ENCODE measurements at regions not wholly inside any gene's neighbourhood (a gene's known extent, or its start where the extent isn't known, plus 50 kb on each side); places are given as distances from the start of the nearest gene placed in this dataset.

DNA sequence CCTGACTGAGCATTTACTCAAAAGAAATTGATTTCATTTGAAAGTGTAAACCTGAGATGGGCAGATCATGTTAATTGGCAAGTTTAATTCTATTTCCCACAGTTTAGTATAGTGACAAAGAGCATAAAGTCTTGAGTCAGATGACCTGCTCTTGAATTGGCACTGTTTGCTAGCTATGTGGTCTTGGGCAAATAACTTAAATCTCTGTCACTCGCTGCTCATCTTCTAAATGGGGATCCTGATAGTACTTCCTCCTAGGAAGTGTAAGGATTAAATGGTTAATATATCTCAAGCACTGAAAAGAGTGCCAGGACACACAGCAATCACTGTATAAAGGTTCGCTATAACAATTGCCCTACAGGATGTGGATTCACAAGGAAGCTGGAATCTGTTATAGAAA, 242.8 kb upstream of the JADE1 start:
- DNase-seq (ENCODE audit: low read depth in 1 of 2, low spot score in 1 of 2) = no peak
- no peaks in the 10 kb centered on the region for H3K27me3 ChIP-seq (ENCODE audit: insufficient read depth, poor library complexity, severe bottlenecking)
- H3K4me3 ChIP-seq (replicated peaks; ENCODE audit: insufficient read depth, low read length) = no peak overlapping the region
- no peak overlapping the region for H3K27ac ChIP-seq (replicated peaks)
- TF ChIP-seq GABPA (IDR thresholded peaks at IDR 0.05; ENCODE audit: low read depth) (no peak), POLR2AphosphoS5 (IDR thresholded peaks at IDR 0.05; ENCODE audit: low read depth) (no peak), SPI1 (IDR thresholded peaks at IDR 0.05; ENCODE audit: borderline replicate concordance, low read depth) (no peak)

DNA sequence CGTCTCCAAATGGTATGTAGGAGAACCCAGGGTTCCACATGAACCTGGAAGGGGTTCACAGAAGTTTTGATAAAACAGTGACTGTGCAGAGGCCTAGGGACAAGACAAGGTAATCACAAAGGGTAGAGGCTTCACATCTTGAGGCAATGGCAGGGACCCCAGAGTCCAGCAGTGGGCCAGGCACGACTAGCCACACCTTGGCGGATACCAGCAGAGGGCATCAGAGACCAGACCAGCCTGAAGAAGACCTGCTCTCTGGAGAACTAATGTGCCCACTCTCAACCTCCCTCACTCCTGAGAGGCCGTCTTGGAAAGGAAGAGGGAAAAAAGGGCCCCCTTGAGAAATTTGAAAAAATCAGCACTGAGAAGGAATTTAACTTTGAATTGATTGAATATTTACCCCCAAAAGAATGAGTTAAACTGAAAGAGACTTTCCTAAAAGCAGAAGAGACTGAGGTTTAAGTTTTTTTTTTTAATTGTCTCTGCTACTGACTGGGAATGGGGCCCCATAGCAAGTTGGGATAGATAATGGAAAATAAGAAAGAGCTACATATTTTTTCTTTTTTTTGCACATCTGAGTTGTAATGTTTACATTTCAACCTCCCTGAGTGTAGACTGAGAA, 243.8 kb upstream of the JADE1 start:
- H3K4me3 ChIP-seq (replicated peaks; ENCODE audit: insufficient read depth, low read length) = no peak overlapping the region
- H3K27ac ChIP-seq (replicated peaks) = no peak overlapping the region
- peak in 1 of 2 experiments; percentile 15 for DNase-seq (ENCODE audit: low read depth in 1 of 2, low spot score in 1 of 2)
- H3K27me3 ChIP-seq (ENCODE audit: insufficient read depth, poor library complexity, severe bottlenecking) = no peaks in the 10 kb centered on the region
- TF ChIP-seq SPI1 (IDR thresholded peaks at IDR 0.05; ENCODE audit: borderline replicate concordance, low read depth) = no peak
- TF ChIP-seq, protein P1, sequence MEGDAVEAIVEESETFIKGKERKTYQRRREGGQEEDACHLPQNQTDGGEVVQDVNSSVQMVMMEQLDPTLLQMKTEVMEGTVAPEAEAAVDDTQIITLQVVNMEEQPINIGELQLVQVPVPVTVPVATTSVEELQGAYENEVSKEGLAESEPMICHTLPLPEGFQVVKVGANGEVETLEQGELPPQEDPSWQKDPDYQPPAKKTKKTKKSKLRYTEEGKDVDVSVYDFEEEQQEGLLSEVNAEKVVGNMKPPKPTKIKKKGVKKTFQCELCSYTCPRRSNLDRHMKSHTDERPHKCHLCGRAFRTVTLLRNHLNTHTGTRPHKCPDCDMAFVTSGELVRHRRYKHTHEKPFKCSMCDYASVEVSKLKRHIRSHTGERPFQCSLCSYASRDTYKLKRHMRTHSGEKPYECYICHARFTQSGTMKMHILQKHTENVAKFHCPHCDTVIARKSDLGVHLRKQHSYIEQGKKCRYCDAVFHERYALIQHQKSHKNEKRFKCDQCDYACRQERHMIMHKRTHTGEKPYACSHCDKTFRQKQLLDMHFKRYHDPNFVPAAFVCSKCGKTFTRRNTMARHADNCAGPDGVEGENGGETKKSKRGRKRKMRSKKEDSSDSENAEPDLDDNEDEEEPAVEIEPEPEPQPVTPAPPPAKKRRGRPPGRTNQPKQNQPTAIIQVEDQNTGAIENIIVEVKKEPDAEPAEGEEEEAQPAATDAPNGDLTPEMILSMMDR (IDR thresholded peaks at IDR 0.05; ENCODE audit: insufficient read depth, low read length) = peak; percentile 12
- TF ChIP-seq, protein P2, sequence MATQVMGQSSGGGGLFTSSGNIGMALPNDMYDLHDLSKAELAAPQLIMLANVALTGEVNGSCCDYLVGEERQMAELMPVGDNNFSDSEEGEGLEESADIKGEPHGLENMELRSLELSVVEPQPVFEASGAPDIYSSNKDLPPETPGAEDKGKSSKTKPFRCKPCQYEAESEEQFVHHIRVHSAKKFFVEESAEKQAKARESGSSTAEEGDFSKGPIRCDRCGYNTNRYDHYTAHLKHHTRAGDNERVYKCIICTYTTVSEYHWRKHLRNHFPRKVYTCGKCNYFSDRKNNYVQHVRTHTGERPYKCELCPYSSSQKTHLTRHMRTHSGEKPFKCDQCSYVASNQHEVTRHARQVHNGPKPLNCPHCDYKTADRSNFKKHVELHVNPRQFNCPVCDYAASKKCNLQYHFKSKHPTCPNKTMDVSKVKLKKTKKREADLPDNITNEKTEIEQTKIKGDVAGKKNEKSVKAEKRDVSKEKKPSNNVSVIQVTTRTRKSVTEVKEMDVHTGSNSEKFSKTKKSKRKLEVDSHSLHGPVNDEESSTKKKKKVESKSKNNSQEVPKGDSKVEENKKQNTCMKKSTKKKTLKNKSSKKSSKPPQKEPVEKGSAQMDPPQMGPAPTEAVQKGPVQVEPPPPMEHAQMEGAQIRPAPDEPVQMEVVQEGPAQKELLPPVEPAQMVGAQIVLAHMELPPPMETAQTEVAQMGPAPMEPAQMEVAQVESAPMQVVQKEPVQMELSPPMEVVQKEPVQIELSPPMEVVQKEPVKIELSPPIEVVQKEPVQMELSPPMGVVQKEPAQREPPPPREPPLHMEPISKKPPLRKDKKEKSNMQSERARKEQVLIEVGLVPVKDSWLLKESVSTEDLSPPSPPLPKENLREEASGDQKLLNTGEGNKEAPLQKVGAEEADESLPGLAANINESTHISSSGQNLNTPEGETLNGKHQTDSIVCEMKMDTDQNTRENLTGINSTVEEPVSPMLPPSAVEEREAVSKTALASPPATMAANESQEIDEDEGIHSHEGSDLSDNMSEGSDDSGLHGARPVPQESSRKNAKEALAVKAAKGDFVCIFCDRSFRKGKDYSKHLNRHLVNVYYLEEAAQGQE (IDR thresholded peaks at IDR 0.05; ENCODE audit: insufficient replicate concordance, low read depth) = no peak

DNA sequence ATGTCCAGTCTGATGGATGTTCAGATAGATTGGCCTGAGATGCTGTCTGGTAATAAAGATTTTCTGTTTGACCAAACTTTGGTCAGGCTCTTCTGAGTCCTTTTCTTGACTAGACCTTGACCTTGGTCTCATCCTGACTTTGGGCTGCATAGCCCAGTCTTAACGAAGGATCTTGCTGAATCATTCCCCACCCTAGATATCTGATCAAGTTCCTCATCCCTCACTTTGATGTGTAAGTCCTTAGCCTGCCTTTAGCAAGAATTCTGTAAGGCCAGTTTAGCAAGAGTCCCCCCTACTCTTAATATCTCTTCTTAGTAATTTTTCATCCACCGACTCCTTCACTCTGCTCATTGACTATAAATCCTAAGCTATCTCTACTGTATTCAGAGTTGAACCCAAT, 244.4 kb upstream of the JADE1 start:
- Histone ChIP-seq H3K27ac (replicated peaks) (no peak overlapping the region), H3K4me3 (replicated peaks; ENCODE audit: insufficient read depth, low read length) (no peak overlapping the region), H3K27me3 (ENCODE audit: insufficient read depth, poor library complexity, severe bottlenecking) (no peaks in the 10 kb centered on the region)
- no peak for DNase-seq (ENCODE audit: low read depth in 1 of 2, low spot score in 1 of 2)
- no peak for TF ChIP-seq SPI1 (IDR thresholded peaks at IDR 0.05; ENCODE audit: borderline replicate concordance, low read depth)
- no peak for TF ChIP-seq GABPA (IDR thresholded peaks at IDR 0.05; ENCODE audit: low read depth)

DNA sequence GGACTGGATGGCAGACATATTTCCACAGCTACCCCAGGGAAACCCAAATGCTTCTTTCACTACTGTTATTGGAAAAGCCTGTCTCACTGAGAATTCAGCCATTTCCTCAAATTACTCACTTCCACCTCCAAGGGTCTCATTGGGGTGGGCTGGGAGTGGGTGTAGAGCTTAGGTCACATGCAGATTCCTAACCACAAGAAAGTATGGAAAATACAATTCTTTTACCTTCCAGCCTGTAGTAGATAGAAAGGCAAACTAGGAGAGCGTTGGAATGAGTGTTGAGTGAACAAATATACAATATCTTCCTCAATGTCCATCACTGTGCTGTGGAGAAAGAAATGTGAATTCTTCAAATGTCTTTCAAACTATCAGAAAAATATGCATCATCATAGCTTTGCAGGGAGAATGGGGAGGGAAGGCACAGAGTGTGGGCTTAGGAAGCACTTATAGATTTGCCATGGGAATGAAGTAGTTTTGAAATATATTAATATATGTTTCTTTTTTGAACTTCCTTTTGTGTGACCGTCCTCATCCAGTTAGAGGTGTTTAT, 245.3 kb upstream of the JADE1 start:
- Histone ChIP-seq H3K27me3 (ENCODE audit: insufficient read depth, poor library complexity, severe bottlenecking) (no peaks in the 10 kb centered on the region), H3K27ac (replicated peaks) (no peak overlapping the region), H3K4me3 (replicated peaks; ENCODE audit: insufficient read depth, low read length) (no peak overlapping the region)
- DNase-seq (ENCODE audit: low read depth in 1 of 2, low spot score in 1 of 2) = no peak
- TF ChIP-seq, protein P1 (IDR thresholded peaks at IDR 0.05; ENCODE audit: insufficient read depth, low read length) = no peak
- TF ChIP-seq, protein P2 (IDR thresholded peaks at IDR 0.05; ENCODE audit: insufficient replicate concordance, low read depth) = no peak
- no peak for TF ChIP-seq GABPA (IDR thresholded peaks at IDR 0.05; ENCODE audit: low read depth)
